Fibroblast of peridontal ligament (primary cell): ENCODE measurements at regions not wholly inside any gene's neighbourhood (a gene's known extent, or its start where the extent isn't known, plus 50 kb on each side); places are given as distances from the start of the nearest gene placed in this dataset.
"Not testable (repeated sequence)": the region's sequence is repeated elsewhere in the genome, so short reads cannot be mapped to it uniquely, and the experiment has no call there.

ENCODE experiments used
- DNase-seq: peaks from one replicate; pipeline ENCODE4 v3.0.0-alpha.2; 2010; ENCODE audit errors: extremely low read depth

- DNase-seq: peak; percentile 16
Measured at GRCh38 chr20:29533566-29534177, 1723.8 kb upstream of the DEFB115 start.

GRCh38 chr20:29566901-29567635 lies 1690.4 kb upstream of the DEFB115 start:
- DNase-seq: not testable (repeated sequence)

GRCh38 chr20:29567671-29568070 lies 1689.8 kb upstream of the DEFB115 start:
- DNase-seq: not testable (repeated sequence)

GRCh38 chr20:29570126-29570525 lies 1687.3 kb upstream of the DEFB115 start:
- not testable (repeated sequence) for DNase-seq

- not testable (repeated sequence) for DNase-seq
Measured at GRCh38 chr20:29589530-29589929, 1667.9 kb upstream of the DEFB115 start.

- DNase-seq: not testable (repeated sequence)
Measured at GRCh38 chr20:29604163-29604562, 1653.3 kb upstream of the DEFB115 start.

- not testable (repeated sequence) for DNase-seq
Measured at GRCh38 chr20:29606171-29606570, 1651.3 kb upstream of the DEFB115 start.

GRCh38 chr20:29629395-29629794 lies 1628.1 kb upstream of the DEFB115 start:
- DNase-seq: not testable (repeated sequence)
